AG04450 (cell line): ENCODE measurements at regions not wholly inside any gene's neighbourhood (a gene's known extent, or its start where the extent isn't known, plus 50 kb on each side); places are given as distances from the start of the nearest gene placed in this dataset.

Source experiments
- CTCF ChIA-PET: fragments of 300-600, 350-600 bp; formaldehyde crosslinking; extraction: SDS; loops from one replicate; lab custom pipeline; 2022; ENCODE audit warnings: antibody characterized with exemption, inconsistent platforms; lab: Charles Lee
- POLR2A ChIA-PET: fragments of 350-600 bp; formaldehyde crosslinking; extraction: SDS; loops from one replicate; lab custom pipeline; 2021; ENCODE audit warnings: antibody characterized with exemption, inconsistent platforms; lab: Yijun Ruan, JAX
- DNase-seq: peaks from one replicate; pipeline ENCODE4 v3.0.0-alpha.2; 2011; ENCODE audit warnings: low read depth, low spot score
- H3K27ac ChIP-seq: one replicate; pipeline ENCODE4 v1.5.1; 2012; ENCODE audit warnings: low read depth, low read length, control low read depth
- H3K27me3 ChIP-seq: one replicate; pipeline ENCODE4 v1.6.0; 2012; ENCODE audit warnings: low read length; ENCODE audit not compliant: control insufficient read depth, insufficient read depth
- H3K4me3 ChIP-seq: 2 replicates; pipeline ENCODE4 v1.5.1; 2011; ENCODE audit warnings: mild to moderate bottlenecking, low read depth, low read length, control low read depth
- H3K9me3 ChIP-seq: 2 replicates; pipeline ENCODE4 v1.5.1; 2012; ENCODE audit warnings: low read length; ENCODE audit not compliant: control insufficient read depth, insufficient read depth
- TF ChIP-seq, protein P1 (sequence below): IDR thresholded peaks from 2 replicates; pipeline ENCODE4 v1.5.1; 2011; ENCODE audit warnings: low read depth, low read length, control low read depth, inconsistent platforms

GRCh38 chr7:142407939-142408570 is 150.2 kb upstream of the PRSS58 start:
- DNase-seq, result no peak
- Histone ChIP-seq H3K27ac (no peak overlapping the region), H3K9me3 (no peaks in the 10 kb centered on the region), H3K4me3 (0 out of 2 replicates have a peak overlapping the region, but pooled peaks have one; percentile 1), H3K27me3 (peaks cover 2% of the 10 kb centered on the region)
- TF ChIP-seq, protein P1, sequence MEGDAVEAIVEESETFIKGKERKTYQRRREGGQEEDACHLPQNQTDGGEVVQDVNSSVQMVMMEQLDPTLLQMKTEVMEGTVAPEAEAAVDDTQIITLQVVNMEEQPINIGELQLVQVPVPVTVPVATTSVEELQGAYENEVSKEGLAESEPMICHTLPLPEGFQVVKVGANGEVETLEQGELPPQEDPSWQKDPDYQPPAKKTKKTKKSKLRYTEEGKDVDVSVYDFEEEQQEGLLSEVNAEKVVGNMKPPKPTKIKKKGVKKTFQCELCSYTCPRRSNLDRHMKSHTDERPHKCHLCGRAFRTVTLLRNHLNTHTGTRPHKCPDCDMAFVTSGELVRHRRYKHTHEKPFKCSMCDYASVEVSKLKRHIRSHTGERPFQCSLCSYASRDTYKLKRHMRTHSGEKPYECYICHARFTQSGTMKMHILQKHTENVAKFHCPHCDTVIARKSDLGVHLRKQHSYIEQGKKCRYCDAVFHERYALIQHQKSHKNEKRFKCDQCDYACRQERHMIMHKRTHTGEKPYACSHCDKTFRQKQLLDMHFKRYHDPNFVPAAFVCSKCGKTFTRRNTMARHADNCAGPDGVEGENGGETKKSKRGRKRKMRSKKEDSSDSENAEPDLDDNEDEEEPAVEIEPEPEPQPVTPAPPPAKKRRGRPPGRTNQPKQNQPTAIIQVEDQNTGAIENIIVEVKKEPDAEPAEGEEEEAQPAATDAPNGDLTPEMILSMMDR, result no peak
- ChIA-PET POLR2A (no interaction called here), CTCF (interaction anchor here (0.8 to 2.0 kb wide), 4 partner anchors 51 to 375 kb away, joined by 3 to 9 read pairs (median 4); no protein-coding TSS in a partner anchor)

GRCh38 chr7:142405122-142405765 is 147.4 kb upstream of the PRSS58 start:
- peaks cover 9% of the 10 kb centered on the region for H3K27me3 ChIP-seq
- ChIA-PET CTCF (interaction anchor here (1.2 kb wide), 1 partner anchor 8 kb away, joined by 3 read pairs; no protein-coding TSS in a partner anchor), POLR2A (no interaction called here)
- H3K9me3 ChIP-seq, result no peaks in the 10 kb centered on the region
- H3K4me3 ChIP-seq, result no peak overlapping the region
- no peak overlapping the region for H3K27ac ChIP-seq
- TF ChIP-seq, protein P1, result peak; percentile 14; the same call in 1 of the 2 replicates
- DNase-seq, result no peak

- H3K27me3 ChIP-seq, result peaks cover 14% of the 10 kb centered on the region
- TF ChIP-seq, protein P1, result no peak
- CTCF ChIA-PET, result interaction anchor here (0.9 to 1.6 kb wide), 2 partner anchors 57 to 81 kb away, joined by 3 to 4 read pairs; no protein-coding TSS in a partner anchor
- POLR2A ChIA-PET, result no interaction called here
- no peak overlapping the region for H3K27ac ChIP-seq
- no peak overlapping the region for H3K4me3 ChIP-seq
- no peak for DNase-seq
- H3K9me3 ChIP-seq, result no peaks in the 10 kb centered on the region
These were observed 144.1 kb upstream of the PRSS58 start for GRCh38 chr7:142401951-142402350.

- TF ChIP-seq, protein P1, result no peak
- H3K27ac ChIP-seq, result no peak overlapping the region
- ChIA-PET POLR2A (no interaction called here), CTCF (no interaction called here)
- H3K27me3 ChIP-seq, result peaks cover 14% of the 10 kb centered on the region
- DNase-seq, result no peak
- H3K9me3 ChIP-seq, result no peaks in the 10 kb centered on the region
- no peak overlapping the region for H3K4me3 ChIP-seq
These were observed 142.2 kb upstream of the PRSS58 start for GRCh38 chr7:142400042-142400533.
